Epithelial cell of esophagus (primary cell): ENCODE measurements at regions not wholly inside any gene's neighbourhood (a gene's known extent, or its start where the extent isn't known, plus 50 kb on each side); places are given as distances from the start of the nearest gene placed in this dataset.
A peak's percentile ranks its signal among the peaks of the same experiment; 100 is the strongest.

Experiments
- DNase-seq: peaks from one replicate; pipeline ENCODE4 v3.0.0; 2010; ENCODE audit warnings: low read depth
- H3K4me3 ChIP-seq: 2 replicates; pipeline ENCODE4 v1.5.1; 2011; ENCODE audit warnings: mild to moderate bottlenecking, low read length, control low read depth
- CTCF ChIP-seq: IDR thresholded peaks from 2 replicates; pipeline ENCODE4 v1.5.1; 2011; ENCODE audit warnings: low read depth, mild to moderate bottlenecking, low read length, control low read depth, inconsistent platforms; ENCODE audit not compliant: insufficient read depth; ENCODE audit errors: missing control alignments

- DNase-seq = no peak
- TF ChIP-seq CTCF = no peak
- H3K4me3 ChIP-seq = no peak overlapping the region
Observed at GRCh38 chr6:113317442-113317841, 539.7 kb upstream of the MARCKS start.

- H3K4me3 ChIP-seq = no peak overlapping the region
- DNase-seq = no peak
- no peak for TF ChIP-seq CTCF
Observed at GRCh38 chr6:113317891-113318574, 539.1 kb upstream of the MARCKS start.

GRCh38 chr6:113318575-113318917 is 538.6 kb upstream of the MARCKS start:
- TF ChIP-seq CTCF = no peak
- H3K4me3 ChIP-seq = no peak overlapping the region
- peak; percentile 13 for DNase-seq

- no peak for TF ChIP-seq CTCF
- no peak overlapping the region for H3K4me3 ChIP-seq
- no peak for DNase-seq
Observed at GRCh38 chr6:113320653-113321052, 536.5 kb upstream of the MARCKS start.

GRCh38 chr6:113326781-113327180 is 530.4 kb upstream of the MARCKS start:
- no peak for TF ChIP-seq CTCF
- no peak for DNase-seq
- H3K4me3 ChIP-seq = no peak overlapping the region

- TF ChIP-seq CTCF = no peak
- no peak overlapping the region for H3K4me3 ChIP-seq
- DNase-seq = no peak
Observed at GRCh38 chr6:113328886-113329381, 528.2 kb upstream of the MARCKS start.
